Trophoblast cell (in vitro differentiated cells and primary cell): ENCODE measurements at regions not wholly inside any gene's neighbourhood (a gene's known extent, or its start where the extent isn't known, plus 50 kb on each side); places are given as distances from the start of the nearest gene placed in this dataset.

Source experiments
- DNase-seq, 2 donors: peaks; one replicate each; pipeline ENCODE4 v3.0.0-alpha.2; 2016
- H2AFZ ChIP-seq: 2 replicates; pipeline ENCODE4 v1.6.1; 2013; ENCODE audit warnings: low read length, moderate library complexity, mild to moderate bottlenecking; ENCODE audit not compliant: insufficient read depth, poor library complexity
- H2AK5ac ChIP-seq: 2 replicates; pipeline ENCODE4 v1.6.1; 2013; ENCODE audit warnings: mild to moderate bottlenecking, low read length
- H2BK120ac ChIP-seq: 2 replicates; pipeline ENCODE4 v1.6.1; 2013; ENCODE audit warnings: low read length, mild to moderate bottlenecking, moderate library complexity; ENCODE audit not compliant: insufficient read depth, poor library complexity
- H2BK12ac ChIP-seq: 2 replicates; pipeline ENCODE4 v1.6.1; 2013; ENCODE audit warnings: mild to moderate bottlenecking, low read length, moderate library complexity
- H2BK5ac ChIP-seq: 2 replicates; pipeline ENCODE4 v1.6.1; 2013; ENCODE audit warnings: low read length, low read depth, moderate library complexity, mild to moderate bottlenecking; ENCODE audit not compliant: poor library complexity
- H3K14ac ChIP-seq: 2 replicates; pipeline ENCODE4 v1.6.1; 2013; ENCODE audit warnings: mild to moderate bottlenecking, low read length
- H3K18ac ChIP-seq: 2 replicates; pipeline ENCODE4 v1.6.1; 2013; ENCODE audit warnings: mild to moderate bottlenecking, low read length
- H3K23ac ChIP-seq: 2 replicates; pipeline ENCODE4 v1.6.1; 2013; ENCODE audit warnings: low read length
- H3K27ac ChIP-seq: 2 replicates; pipeline ENCODE4 v1.5.1; 2013; ENCODE audit warnings: low read depth, mild to moderate bottlenecking, inconsistent platforms, low read length, moderate library complexity
- H3K27me3 ChIP-seq: 2 replicates; pipeline ENCODE4 v1.6.1; 2013; ENCODE audit warnings: inconsistent platforms, mild to moderate bottlenecking, low read length, moderate library complexity; ENCODE audit not compliant: insufficient read depth
- H3K36me3 ChIP-seq, 2 experiments: 1 replicate in 1 of 2; 2 replicates in 1 of 2; pipeline ENCODE4 v1.6.1; 2013; ENCODE audit warnings: low read length in 2 of 2, mild to moderate bottlenecking in 2 of 2, moderate library complexity in 1 of 2; ENCODE audit not compliant: insufficient read depth in 2 of 2, control insufficient read depth in 1 of 2
- H3K4ac ChIP-seq: 2 replicates; pipeline ENCODE4 v1.6.1; 2013; ENCODE audit warnings: low read depth, mild to moderate bottlenecking, low read length, moderate library complexity
- H3K4me1 ChIP-seq, 2 experiments: 1 replicate in 1 of 2; 2 replicates in 1 of 2; pipeline ENCODE4 v1.6.1; 2013; ENCODE audit warnings: low read length in 2 of 2, mild to moderate bottlenecking in 2 of 2, moderate library complexity in 1 of 2; ENCODE audit not compliant: insufficient read depth in 2 of 2, control insufficient read depth in 1 of 2
- H3K4me2 ChIP-seq: 2 replicates; pipeline ENCODE4 v1.6.1; 2013; ENCODE audit warnings: inconsistent platforms, mild to moderate bottlenecking, low read length, moderate library complexity
- H3K4me3 ChIP-seq: 2 replicates; pipeline ENCODE4 v1.5.1; 2013; ENCODE audit warnings: mild to moderate bottlenecking, low read depth, low read length, inconsistent platforms
- H3K79me1 ChIP-seq: one replicate; pipeline ENCODE4 v1.6.1; 2013; ENCODE audit warnings: low read length
- H3K79me2 ChIP-seq: 2 replicates; pipeline ENCODE4 v1.6.1; 2013; ENCODE audit warnings: low read length, mild to moderate bottlenecking; ENCODE audit not compliant: control insufficient read depth, insufficient read depth, poor library complexity
- H3K9ac ChIP-seq: 2 replicates; pipeline ENCODE4 v1.6.1; 2013; ENCODE audit warnings: mild to moderate bottlenecking, low read length
- H3K9me3 ChIP-seq: 2 replicates; pipeline ENCODE4 v1.6.1; 2013; ENCODE audit warnings: low read depth, mild to moderate bottlenecking, control low read depth, inconsistent platforms, low read length; ENCODE audit not compliant: insufficient read depth
- H4K12ac ChIP-seq: 2 replicates; pipeline ENCODE4 v1.6.1; 2013; ENCODE audit warnings: low read depth, mild to moderate bottlenecking, low read length, moderate library complexity
- H4K8ac ChIP-seq: 2 replicates; pipeline ENCODE4 v1.6.1; 2013; ENCODE audit warnings: low read depth, mild to moderate bottlenecking, low read length, moderate library complexity
- H4K91ac ChIP-seq: one replicate; pipeline ENCODE4 v1.6.1; 2013; ENCODE audit warnings: low read depth, mild to moderate bottlenecking, low read length, moderate library complexity
- WGBS: extraction: QIAGEN DNeasy Blood & Tissue Kit; methylation state at CpG from one replicate; pipeline ENCODE4 v1.1.7; 2013; ENCODE audit warnings: missing lambda C conversion rate; ENCODE audit not compliant: insufficient read length, insufficient coverage; ENCODE audit errors: extremely low coverage; 5-methylcytosine and 5-hydroxymethylcytosine counted together

- H2AK5ac ChIP-seq, result no peak overlapping the region
- H2BK120ac ChIP-seq, result no peak overlapping the region
- H3K4me2 ChIP-seq, result no peak overlapping the region
- H3K14ac ChIP-seq, result no peak overlapping the region
- no peaks in the 10 kb centered on the region for H3K79me1 ChIP-seq
- no peak overlapping the region for H3K4ac ChIP-seq
- no peak for DNase-seq
- H2BK5ac ChIP-seq, result no peak overlapping the region
- H3K9me3 ChIP-seq, result no peaks in the 10 kb centered on the region
- H4K8ac ChIP-seq, result no peak overlapping the region
- no peak overlapping the region for H3K4me3 ChIP-seq
- H3K36me3 ChIP-seq, result no peaks in the 10 kb centered on the region
- H3K27me3 ChIP-seq, result no peaks in the 10 kb centered on the region
- no peak overlapping the region for H3K23ac ChIP-seq
- no peaks in the 10 kb centered on the region for H3K4me1 ChIP-seq
- H2AFZ ChIP-seq, result no peak overlapping the region
- no peaks in the 10 kb centered on the region for H3K79me2 ChIP-seq
- H3K27ac ChIP-seq, result no peak overlapping the region
- no peak overlapping the region for H4K12ac ChIP-seq
- H4K91ac ChIP-seq, result no peak overlapping the region
- H3K18ac ChIP-seq, result no peak overlapping the region
- whole genome bisulfite sequencing, result no CpG with 5 or more reads among the region's 8 CpGs
- H2BK12ac ChIP-seq, result no peak overlapping the region
- no peak overlapping the region for H3K9ac ChIP-seq
These were observed 140.4 kb upstream of the TAB2 start for GRCh38 chr6:149176971-149177667.

- no CpG with 5 or more reads among the region's 1 CpG for WGBS
These were observed 138.1 kb upstream of the TAB2 start for GRCh38 chr6:149179431-149179830.

GRCh38 chr6:149181304-149181703, 136.2 kb upstream of the TAB2 start:
- Histone ChIP-seq H3K4me1 (no peaks in the 10 kb centered on the region), H3K4me2 (no peak overlapping the region), H3K27ac (no peak overlapping the region), H2BK12ac (no peak overlapping the region), H2BK5ac (no peak overlapping the region), H3K9ac (no peak overlapping the region), H4K91ac (no peak overlapping the region), H4K12ac (no peak overlapping the region), H2BK120ac (no peak overlapping the region), H3K4ac (no peak overlapping the region), H3K18ac (no peak overlapping the region), H3K79me1 (no peaks in the 10 kb centered on the region), H3K23ac (no peak overlapping the region), H3K27me3 (no peaks in the 10 kb centered on the region), H3K9me3 (no peaks in the 10 kb centered on the region), H4K8ac (no peak overlapping the region), H3K4me3 (no peak overlapping the region), H2AFZ (no peak overlapping the region), H3K14ac (no peak overlapping the region), H3K36me3 (no peaks in the 10 kb centered on the region), H3K79me2 (no peaks in the 10 kb centered on the region), H2AK5ac (no peak overlapping the region)
- DNase-seq, result no peak
- no CpG with 5 or more reads among the region's 5 CpGs for WGBS

More at GRCh38 chr6:149179431-149179830, 138.1 kb upstream of the TAB2 start:
- Histone ChIP-seq H2BK12ac (no peak overlapping the region), H4K91ac (no peak overlapping the region), H3K23ac (no peak overlapping the region), H4K8ac (no peak overlapping the region), H3K4me2 (no peak overlapping the region), H3K4ac (no peak overlapping the region), H2BK5ac (no peak overlapping the region), H2AFZ (no peak overlapping the region), H3K79me1 (no peaks in the 10 kb centered on the region), H3K79me2 (no peaks in the 10 kb centered on the region), H3K27ac (no peak overlapping the region), H2AK5ac (no peak overlapping the region), H3K14ac (no peak overlapping the region), H4K12ac (no peak overlapping the region), H3K9me3 (no peaks in the 10 kb centered on the region), H3K4me1 (no peaks in the 10 kb centered on the region), H3K9ac (no peak overlapping the region), H2BK120ac (no peak overlapping the region), H3K27me3 (no peaks in the 10 kb centered on the region), H3K18ac (no peak overlapping the region), H3K36me3 (no peaks in the 10 kb centered on the region), H3K4me3 (no peak overlapping the region)
- DNase-seq, result no peak

GRCh38 chr6:149182262-149182661, 135.2 kb upstream of the TAB2 start:
- Histone ChIP-seq H3K23ac (no peak overlapping the region), H3K18ac (no peak overlapping the region), H3K4me3 (no peak overlapping the region), H3K4me2 (no peak overlapping the region), H3K9ac (no peak overlapping the region), H2BK5ac (no peak overlapping the region), H4K8ac (no peak overlapping the region), H2BK120ac (no peak overlapping the region), H2AK5ac (no peak overlapping the region), H2AFZ (no peak overlapping the region), H3K9me3 (no peaks in the 10 kb centered on the region), H3K14ac (no peak overlapping the region), H4K12ac (no peak overlapping the region), H3K36me3 (no peaks in the 10 kb centered on the region), H3K4ac (no peak overlapping the region), H3K4me1 (no peaks in the 10 kb centered on the region), H3K79me2 (no peaks in the 10 kb centered on the region), H3K27ac (no peak overlapping the region), H2BK12ac (no peak overlapping the region), H3K27me3 (no peaks in the 10 kb centered on the region), H3K79me1 (no peaks in the 10 kb centered on the region), H4K91ac (no peak overlapping the region)
- WGBS, result no CpG with 5 or more reads among the region's 6 CpGs
- no peak for DNase-seq
